ENCODE measurements at regions not wholly inside any gene's neighbourhood (a gene's known extent, or its start where the extent isn't known, plus 50 kb on each side); places are given as distances from the start of the nearest gene placed in this dataset.

DNA sequence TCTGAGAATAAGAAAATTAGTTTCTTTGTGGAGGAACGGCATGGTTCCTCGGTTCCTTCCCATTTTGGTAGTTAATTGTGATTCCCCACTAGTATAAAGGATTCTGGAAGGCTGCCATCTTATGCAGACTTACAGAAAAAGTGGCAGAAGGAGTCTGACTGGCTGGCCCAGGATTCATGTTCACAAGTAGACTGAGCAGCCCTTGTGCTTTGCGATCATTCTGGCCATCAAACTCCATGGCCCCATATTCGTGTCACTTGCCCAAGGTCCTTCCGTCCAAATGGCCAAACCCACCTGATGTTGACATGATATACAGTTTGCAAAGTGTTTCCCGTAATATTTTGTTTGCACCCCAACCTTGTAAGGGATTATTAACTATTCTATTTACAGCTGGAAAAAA lies 297.2 kb upstream of the AMIGO2 start (continued):
- TF ChIP-seq ZNF510 (tag by site-specific recombination; IDR thresholded peaks at IDR 0.05; ENCODE audit: insufficient replicate concordance) (no peak), ZNF837 (tag by site-specific recombination; IDR thresholded peaks at IDR 0.05) (no peak), ZIC2 (tag by site-specific recombination; IDR thresholded peaks at IDR 0.05) (no peak), FEZF1 (tag by site-specific recombination; IDR thresholded peaks at IDR 0.05) (no peak), REPIN1 (tag by site-specific recombination; IDR thresholded peaks at IDR 0.05; ENCODE audit: low read depth) (no peak), IKZF3 (tag by site-specific recombination; IDR thresholded peaks at IDR 0.05) (no peak), PRDM1 (tag by site-specific recombination; IDR thresholded peaks at IDR 0.05) (no peak), MZF1 (tag by site-specific recombination; IDR thresholded peaks at IDR 0.05; ENCODE audit: borderline replicate concordance) (no peak), ZNF654 (tag by site-specific recombination; IDR thresholded peaks at IDR 0.05; ENCODE audit: low read depth) (no peak)

DNA sequence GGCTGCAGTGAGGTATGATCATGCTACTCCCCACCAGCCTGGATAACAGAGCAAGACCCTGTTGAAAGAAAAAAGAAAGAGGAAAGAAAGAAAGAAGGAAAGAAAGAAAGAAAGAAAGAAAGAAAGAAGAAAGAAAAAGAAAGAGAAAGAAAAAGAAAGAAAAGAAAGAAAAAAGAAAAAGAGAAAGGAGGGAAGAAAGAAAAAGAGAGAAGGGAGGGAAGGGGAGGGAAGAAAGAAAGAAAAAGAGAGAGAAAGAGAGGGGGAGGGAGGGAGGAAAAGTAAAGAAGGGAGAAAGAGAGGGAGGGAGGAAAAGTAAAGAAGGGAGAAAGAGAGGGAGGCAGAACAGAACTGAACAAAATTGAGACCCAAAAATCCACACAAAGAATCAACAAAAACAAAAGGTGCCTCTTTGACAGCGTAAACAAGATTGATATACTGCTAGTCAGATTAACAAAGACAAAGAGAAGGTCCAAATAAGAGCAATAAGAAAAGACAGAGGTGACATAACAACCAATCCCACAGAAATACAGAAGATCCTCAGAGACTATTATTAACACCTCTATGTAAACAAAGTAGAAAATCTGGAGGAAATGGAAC lies 293.9 kb upstream of the AMIGO2 start:
- POLR2A ChIA-PET = no interaction called here
- H3K4me3 ChIP-seq (ENCODE audit: low read depth, low read length) = no peak overlapping the region

DNA sequence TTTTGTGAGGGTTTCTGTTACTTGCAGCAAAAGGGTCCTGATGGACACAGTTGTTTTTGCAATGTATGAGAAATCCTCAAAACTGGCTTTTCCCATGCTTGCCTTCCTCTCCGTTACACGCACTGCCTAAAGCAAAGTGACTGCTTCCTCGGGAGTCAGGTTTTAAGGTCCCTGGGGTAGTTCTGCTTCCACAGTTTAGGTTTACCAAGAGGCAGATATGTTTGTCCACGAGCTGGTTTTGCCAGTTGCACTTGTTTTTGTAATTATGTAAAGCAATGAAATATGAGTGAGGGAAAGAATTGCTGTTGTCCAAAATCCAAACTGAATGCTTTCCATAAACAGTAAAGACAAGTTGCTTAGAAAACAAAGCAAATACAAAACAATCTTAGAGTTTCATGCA lies 290.7 kb upstream of the AMIGO2 start:
- ChIA-PET POLR2A (no interaction called here), CTCF (no interaction called here)
- H3K27ac ChIP-seq (ENCODE audit: extremely low read depth, low read depth, low read length) = no peak overlapping the region
- H3K4me3 ChIP-seq (ENCODE audit: low read depth, low read length) = no peak overlapping the region
- no peaks in the 10 kb centered on the region for H3K9me3 ChIP-seq (ENCODE audit: control insufficient read depth, insufficient read depth, low read depth, low read length)
- H3K4me1 ChIP-seq (ENCODE audit: control insufficient read depth, insufficient read depth, low read length) = no peaks in the 10 kb centered on the region
- no peaks in the 10 kb centered on the region for H3K36me3 ChIP-seq (ENCODE audit: control insufficient read depth in 2 of 2, insufficient read depth in 1 of 2, low read length in 2 of 2)
- TF ChIP-seq KLF10 (tag by site-specific recombination; IDR thresholded peaks at IDR 0.05) = no peak
- TF ChIP-seq KLF7 (tag by site-specific recombination; IDR thresholded peaks at IDR 0.05; ENCODE audit: borderline replicate concordance) = no peak
- TF ChIP-seq ZNF624 (tag by site-specific recombination; IDR thresholded peaks at IDR 0.05) = no peak
- TF ChIP-seq, protein P1, sequence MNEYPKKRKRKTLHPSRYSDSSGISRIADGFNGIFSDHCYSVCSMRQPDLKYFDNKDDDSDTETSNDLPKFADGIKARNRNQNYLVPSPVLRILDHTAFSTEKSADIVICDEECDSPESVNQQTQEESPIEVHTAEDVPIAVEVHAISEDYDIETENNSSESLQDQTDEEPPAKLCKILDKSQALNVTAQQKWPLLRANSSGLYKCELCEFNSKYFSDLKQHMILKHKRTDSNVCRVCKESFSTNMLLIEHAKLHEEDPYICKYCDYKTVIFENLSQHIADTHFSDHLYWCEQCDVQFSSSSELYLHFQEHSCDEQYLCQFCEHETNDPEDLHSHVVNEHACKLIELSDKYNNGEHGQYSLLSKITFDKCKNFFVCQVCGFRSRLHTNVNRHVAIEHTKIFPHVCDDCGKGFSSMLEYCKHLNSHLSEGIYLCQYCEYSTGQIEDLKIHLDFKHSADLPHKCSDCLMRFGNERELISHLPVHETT (tag by site-specific recombination; IDR thresholded peaks at IDR 0.05) = no peak
- TF ChIP-seq, protein P2, sequence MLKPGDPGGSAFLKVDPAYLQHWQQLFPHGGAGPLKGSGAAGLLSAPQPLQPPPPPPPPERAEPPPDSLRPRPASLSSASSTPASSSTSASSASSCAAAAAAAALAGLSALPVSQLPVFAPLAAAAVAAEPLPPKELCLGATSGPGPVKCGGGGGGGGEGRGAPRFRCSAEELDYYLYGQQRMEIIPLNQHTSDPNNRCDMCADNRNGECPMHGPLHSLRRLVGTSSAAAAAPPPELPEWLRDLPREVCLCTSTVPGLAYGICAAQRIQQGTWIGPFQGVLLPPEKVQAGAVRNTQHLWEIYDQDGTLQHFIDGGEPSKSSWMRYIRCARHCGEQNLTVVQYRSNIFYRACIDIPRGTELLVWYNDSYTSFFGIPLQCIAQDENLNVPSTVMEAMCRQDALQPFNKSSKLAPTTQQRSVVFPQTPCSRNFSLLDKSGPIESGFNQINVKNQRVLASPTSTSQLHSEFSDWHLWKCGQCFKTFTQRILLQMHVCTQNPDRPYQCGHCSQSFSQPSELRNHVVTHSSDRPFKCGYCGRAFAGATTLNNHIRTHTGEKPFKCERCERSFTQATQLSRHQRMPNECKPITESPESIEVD (tag by site-specific recombination; IDR thresholded peaks at IDR 0.05) = no peak
- TF ChIP-seq ZBTB21 (tag by site-specific recombination; IDR thresholded peaks at IDR 0.05) = no peak
- TF ChIP-seq, protein P3, sequence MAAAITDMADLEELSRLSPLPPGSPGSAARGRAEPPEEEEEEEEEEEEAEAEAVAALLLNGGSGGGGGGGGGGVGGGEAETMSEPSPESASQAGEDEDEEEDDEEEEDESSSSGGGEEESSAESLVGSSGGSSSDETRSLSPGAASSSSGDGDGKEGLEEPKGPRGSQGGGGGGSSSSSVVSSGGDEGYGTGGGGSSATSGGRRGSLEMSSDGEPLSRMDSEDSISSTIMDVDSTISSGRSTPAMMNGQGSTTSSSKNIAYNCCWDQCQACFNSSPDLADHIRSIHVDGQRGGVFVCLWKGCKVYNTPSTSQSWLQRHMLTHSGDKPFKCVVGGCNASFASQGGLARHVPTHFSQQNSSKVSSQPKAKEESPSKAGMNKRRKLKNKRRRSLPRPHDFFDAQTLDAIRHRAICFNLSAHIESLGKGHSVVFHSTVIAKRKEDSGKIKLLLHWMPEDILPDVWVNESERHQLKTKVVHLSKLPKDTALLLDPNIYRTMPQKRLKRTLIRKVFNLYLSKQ (tag by site-specific recombination; IDR thresholded peaks at IDR 0.05; ENCODE audit: borderline replicate concordance) = no peak
- no peak for TF ChIP-seq ZNF707 (tag by site-specific recombination; IDR thresholded peaks at IDR 0.05)
- no peak for TF ChIP-seq ZNF341 (tag by site-specific recombination; IDR thresholded peaks at IDR 0.05; ENCODE audit: low read depth)

More for the DNA sequence above, 293.9 kb upstream of the AMIGO2 start:
- Histone ChIP-seq H3K27ac (ENCODE audit: extremely low read depth, low read depth, low read length) (no peak overlapping the region), H3K4me1 (ENCODE audit: control insufficient read depth, insufficient read depth, low read length) (no peaks in the 10 kb centered on the region), H3K9me3 (ENCODE audit: control insufficient read depth, insufficient read depth, low read depth, low read length) (no peaks in the 10 kb centered on the region), H3K36me3 (ENCODE audit: control insufficient read depth in 2 of 2, insufficient read depth in 1 of 2, low read length in 2 of 2) (no peaks in the 10 kb centered on the region)
- TF ChIP-seq ZNF529 (tag by site-specific recombination; IDR thresholded peaks at IDR 0.05; ENCODE audit: insufficient replicate concordance) (no peak), ZNF366 (tag by site-specific recombination; conservative IDR thresholded peaks at IDR 0.05) (peak; percentile 62; the same call in 1 of the 2 replicates), ZNF221 (tag by site-specific recombination; IDR thresholded peaks at IDR 0.05; ENCODE audit: borderline replicate concordance) (no peak)
- CTCF ChIA-PET = no interaction called here
